ENCODE measurements at regions not wholly inside any gene's neighbourhood (a gene's known extent, or its start where the extent isn't known, plus 50 kb on each side); places are given as distances from the start of the nearest gene placed in this dataset.

DNA sequence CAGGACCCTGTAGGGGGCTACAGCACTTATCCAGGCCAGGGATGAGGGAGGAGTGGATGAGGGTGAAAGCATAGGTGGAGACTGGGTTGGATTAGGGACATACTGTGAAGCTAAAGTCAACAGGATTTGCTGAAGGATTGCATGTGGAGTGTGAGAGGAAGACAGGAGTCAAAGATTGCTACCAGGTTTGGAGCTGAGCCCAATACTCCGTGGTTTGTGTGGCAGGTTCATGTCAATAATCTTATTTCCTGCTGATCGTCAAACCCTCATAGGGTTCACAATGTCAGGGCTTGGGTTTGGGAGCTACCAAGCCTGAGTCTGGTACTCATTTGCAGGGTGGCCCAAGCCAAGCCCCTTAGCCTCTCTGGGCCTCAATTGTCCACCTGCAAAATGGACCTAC is 77.1 kb upstream of the PLXNC1 start:
- no peak for FAIRE-seq

DNA sequence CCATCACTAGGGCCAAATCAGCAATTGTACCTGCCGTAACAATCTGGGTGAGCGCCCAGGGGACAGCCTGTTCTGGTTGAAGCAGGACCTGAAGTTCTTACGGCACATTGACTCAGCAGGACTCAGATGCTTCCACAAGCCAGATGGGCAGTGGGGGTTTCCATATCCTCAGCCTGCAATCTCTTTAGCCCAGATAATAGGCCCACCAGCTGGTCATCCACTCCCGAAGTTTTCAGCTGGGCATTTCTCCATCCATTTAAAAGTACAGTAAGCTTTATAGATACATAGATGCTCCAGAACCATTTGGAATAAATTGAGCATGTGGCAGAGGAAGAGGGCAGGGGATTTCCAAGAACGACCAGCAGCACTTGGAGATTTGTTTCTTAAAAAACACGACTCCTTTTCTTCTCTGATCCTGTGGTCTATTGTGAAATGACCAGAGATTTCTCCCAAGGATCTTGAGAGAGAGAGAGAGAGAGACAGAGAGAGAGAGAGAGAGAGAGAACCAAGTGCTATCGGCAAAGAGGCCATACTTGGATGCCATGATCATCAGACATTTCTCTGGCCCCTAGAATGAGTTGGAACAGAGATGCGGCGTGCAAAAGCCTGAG is 74.8 kb upstream of the PLXNC1 start:
- no peak for FAIRE-seq

DNA sequence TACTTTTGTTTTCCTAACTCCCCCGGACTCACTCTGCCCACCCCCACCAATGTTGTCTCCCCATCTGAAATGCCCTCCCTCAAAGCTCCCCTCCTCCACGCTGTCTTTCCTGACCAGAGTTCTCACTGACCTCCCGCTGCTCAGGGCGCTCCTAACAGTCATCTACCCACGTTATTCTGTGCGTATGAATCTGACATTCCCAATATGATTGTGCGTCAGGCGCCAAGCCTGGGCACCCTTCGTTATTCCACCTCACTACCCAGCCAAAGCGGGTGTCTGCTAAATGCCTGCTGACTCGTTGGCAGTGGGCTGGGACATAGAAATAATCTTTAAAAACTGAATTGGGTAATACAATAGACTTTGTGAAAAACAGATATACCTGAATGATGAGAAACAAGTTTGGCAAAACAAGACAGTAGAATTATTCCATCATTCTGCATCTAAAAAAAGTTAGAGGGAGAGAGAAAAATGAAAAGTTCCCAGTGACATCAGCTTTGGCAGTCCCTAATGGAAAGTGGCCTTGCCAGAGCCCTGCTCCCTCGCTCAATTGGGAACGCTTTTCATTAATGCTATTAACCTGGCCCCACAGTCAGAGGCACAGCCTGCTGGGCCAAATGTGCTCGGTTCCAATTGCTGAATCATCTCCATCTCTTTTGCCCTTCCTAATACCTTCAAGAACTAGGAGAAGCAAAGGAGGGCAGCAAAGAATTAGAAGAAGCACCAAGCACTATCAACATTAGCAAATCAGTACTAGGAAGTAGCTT is 74.0 kb upstream of the PLXNC1 start:
- FAIRE-seq, result no peak

DNA sequence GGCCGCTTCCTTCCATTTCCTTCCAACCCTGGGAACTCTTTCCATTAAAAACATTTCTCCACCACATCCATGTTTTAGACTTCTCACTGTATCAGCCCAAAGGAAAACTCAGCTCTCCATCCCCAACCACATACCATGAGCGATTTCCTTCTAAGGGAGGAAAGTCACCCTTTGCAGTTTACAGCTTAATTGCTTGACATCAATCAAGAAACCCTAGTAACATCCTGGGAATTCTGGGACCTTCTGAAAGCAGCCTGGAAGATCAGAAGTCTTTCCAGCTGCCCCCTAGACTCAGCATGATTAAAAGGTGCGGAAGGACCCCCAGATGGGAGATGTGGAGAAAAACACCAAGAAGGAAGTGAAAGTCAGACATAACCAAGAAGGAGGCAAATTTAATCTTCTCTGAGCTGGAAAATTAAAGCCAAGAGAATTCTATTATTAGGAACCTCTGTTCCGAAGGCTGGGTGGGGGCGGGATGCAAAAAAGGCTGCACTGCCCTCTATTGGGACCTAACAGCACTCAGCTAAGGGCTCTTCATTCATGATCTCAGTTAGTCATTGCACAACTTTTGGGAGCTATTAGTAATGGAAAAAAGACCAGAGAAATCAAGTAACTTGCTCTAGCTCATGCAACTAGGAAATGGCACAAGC is 73.3 kb upstream of the PLXNC1 start:
- no peak for FAIRE-seq

DNA sequence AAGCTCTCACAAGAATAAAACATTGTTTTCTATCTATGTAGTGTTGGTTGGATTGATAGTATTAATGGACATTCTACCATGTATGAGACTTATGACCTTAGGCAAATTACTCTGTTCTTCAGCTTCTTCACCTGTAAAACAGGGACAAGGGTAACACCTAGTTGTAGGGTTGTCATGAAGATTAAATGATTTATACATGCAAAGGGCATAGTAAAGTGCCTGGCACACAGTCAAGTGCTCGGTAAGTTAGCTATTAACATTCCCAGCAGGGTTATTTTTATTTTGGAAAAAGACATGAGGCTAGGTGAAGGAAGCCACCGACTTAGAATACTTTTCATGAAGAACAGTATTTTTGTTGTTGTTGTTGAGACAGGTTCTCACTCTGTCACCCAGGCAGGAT is 71.2 kb upstream of the PLXNC1 start:
- FAIRE-seq, result no peak

DNA sequence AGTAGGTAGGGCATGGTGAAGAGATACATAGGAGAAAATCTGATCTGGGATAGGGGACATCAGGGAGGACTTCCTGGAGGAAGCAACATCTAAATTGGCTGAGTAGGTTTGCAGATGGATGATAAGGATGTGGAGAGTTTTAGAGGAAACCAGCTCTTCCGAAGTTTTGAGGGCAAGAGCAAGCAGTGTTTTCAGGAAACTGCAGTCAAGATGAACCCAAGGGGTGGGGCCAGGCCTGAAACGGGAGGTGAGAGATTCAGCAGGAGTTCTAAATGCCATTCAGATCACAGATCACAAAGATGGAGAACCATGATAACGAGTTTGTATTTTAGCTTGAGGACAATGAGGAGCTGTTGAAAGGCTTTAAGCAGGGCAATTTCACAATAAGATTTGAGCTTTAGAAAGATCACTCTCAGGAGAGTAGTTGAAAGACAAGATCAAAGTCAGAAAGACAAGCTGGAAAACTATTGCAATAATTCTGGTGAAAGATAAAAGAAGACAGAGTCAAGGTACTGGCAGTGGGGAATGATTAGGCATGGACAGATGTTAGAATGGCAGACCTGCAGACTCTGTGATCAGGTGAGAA is 70.1 kb upstream of the PLXNC1 start:
- no peak for FAIRE-seq

DNA sequence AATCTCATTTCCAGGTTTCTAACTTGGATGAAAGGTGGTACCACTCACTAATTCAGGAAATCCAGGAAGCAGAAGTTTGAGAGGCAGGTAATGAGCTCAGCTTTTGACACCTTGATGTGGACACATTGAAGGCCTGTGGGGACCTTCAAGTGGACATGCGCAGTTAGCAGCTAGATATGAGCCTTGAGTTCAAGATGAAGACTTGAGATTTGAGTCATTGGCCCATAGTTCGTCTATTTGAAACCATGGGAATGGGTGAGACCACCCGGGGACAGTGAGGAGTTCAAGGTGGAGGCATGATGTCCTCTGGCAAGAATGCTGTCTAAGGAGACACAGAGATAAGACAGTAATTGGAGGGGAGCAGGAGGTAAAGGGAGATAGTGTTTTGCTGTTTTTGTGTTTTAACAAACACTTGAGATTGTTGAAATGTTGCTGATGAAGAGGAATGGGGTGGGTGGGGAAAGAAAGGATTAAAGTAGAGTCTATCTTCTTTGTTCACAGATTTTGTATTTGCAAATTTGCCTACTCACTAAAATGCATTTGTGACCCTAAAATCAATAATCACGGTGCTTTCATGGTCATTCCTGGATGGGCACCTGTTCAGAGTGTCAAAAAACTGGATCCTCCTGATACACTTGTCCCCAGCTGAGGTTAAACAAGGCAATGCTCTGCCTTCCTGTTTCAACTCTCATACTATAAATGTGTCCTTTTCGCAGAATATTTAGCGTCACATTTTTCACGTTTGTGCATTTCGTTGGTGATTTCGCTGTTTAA is 69.5 kb upstream of the PLXNC1 start:
- FAIRE-seq, result no peak

DNA sequence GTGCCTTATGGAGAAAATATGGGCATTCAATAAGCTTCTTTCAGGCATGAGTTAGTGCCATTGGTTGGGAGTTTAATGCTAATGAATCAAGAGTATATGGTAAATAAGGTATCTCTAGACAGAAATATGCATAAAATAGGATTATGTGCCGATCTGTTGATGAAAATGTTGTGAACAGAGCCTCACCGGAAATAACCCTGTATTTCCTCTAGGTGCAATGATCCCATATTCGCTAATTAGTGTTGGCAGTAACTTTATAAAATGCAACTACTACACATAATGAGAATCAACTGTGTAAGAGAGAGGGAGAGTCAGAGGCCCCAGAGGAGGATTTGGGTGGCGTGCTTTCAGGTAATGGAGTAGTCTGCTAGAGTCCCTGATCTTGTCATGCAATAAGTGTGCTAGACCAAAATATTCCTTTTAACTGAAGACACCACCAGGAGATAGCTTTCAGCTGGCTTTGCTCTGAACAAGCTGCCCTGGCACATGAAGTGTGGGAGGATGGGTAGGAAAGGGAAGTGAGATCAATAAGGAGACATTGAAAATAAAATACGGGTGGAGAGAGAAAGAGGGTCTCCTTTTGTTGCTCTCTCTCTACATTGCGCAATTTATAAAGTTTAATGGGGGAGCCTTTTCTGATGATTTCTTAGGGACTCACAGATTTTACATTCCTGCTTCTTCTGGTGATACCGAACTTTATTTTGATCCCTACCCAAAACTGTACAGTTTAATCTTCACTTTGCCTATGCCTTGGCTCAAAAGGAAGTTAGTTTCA is 68.6 kb upstream of the PLXNC1 start:
- no peak for FAIRE-seq

DNA sequence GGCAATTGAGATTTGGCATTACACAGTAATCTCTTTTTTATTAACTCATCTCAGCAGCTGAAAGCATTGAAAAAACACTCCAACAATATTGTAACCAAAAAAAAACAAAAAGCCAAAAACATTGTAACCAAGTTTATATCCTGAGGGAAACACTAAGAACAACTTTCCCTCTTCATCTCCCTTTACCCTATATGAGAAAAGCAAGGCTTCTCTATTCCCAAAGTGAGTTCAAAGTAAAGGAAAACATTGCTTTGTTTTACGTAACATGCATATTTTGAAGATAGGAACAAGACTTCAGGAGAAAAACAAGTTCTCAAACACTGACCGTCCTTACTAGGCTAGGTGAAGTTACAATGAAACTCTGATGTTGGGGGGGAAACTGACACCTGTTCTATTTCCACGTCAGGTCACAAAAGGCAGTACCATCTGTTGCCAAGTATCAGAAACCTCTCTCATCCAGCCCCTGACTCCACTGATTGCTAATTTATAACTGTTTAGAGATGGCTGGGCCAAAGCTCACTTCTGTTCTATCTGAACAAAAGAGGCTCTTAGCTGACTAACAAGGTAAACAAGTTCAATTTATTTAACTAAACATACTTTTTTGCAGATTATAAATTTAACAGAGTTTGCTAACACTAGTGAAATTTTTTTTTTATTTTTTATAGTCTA is 67.9 kb upstream of the PLXNC1 start:
- peak; percentile 76 for FAIRE-seq

DNA sequence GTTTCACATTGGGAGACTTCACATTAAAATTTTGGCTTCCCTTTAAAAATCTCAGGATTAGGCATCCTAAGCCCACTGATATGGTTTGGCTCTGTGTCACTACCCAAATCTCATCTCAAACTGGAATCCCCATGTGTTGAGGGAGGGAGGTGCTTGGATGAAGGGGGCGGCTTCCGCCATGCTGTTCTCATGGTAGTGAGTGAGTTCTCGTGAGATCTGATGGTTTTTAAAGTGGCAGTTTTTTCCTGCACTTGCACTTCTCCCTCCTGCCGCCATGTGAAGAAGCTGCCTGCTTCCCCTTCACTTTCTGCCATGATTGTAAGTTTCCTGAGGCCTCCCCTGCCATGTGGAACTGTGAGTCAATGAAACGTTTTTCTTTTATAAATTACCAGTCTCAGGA is 65.7 kb upstream of the PLXNC1 start:
- FAIRE-seq, result no peak

DNA sequence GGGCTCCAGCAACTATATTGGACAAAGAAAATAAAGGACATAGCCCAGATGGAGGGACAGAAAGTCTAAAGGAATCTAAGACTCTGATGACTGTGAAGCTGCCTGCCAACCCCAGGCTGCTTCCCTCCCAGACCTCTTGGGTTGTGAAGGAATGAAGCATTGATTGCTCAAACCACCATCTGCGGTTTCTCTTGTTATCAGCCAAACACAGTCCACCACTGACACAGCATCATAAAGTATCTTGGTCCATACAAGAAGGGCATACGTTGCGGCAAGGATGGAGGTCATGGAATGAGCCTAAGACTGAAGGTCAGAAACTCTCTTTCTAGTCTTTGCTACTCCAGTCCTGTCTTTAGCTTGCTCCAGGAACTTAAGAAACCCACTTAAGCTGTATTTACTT is 58.5 kb upstream of the PLXNC1 start:
- no peak for FAIRE-seq

DNA sequence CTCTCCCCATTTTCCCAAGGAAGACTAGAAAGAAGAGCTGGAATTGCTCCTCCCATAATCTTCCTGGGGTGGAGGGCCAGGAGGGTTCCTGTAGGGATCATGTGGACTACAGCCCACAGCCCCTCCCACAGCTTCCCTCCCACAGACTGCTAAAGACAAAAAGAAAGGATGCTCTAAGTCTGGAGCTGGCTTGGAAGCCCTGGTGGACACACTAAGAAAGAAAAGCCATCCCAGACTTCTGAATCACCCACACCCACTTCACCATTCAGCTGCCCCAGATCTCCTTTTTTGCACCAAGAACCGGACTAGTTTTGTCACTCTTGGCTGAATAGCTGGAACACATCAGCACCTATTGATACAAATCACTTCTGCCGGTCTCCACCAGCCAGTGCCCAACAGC is 56.8 kb upstream of the PLXNC1 start:
- no peak for FAIRE-seq

DNA sequence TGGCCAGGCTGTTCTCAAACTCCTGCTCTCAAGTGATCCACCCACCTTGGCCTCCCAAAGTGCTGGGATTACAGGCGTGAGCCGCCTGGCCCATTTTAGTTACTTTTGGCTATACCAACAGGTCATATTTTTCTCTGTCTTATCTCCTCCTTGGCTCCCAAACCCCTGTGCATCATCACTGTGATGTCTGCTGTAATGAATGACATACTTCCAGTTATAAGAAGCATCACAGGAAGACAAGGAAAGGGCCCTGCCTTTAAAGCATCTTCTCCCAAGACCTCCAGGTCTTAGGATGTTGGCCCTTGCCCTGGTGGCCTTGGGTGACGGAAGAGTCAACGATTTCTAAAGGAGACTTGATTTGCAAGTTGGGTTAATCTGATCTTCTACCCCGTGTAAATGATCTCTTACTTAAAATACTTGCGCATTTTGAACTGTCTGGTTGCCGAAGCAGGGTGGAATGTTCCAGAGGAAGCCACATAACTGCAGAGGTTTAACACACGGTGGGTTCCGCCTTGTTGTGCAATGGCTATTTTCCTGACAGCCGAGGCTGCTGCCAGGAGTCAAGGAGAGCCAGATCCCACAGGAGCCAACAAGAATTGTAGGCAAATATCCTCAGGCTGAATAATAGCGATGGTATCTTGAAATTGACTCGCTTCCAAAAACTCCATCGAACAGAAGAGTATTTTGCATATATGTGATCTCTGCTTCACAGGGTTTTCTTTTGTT is 55.7 kb upstream of the PLXNC1 start:
- FAIRE-seq, result no peak

DNA sequence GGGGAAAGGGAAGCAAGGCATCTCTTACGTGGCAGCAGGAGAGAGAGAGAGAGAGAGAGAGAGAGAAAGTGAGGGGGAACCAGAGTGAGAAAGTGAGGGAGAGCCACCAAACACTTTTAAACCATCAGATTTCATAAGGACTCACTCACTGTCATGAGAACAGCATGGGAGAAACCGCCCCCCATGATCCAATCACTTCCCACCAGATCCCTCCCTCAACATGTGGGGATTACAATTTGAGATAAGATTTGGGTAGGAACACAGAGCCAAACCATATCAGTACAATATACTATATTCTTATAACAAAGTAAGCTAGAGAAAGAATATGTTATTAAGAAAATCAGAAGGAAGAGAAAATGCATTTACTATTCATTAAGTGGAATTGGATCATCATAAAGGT is 53.7 kb upstream of the PLXNC1 start:
- FAIRE-seq, result no peak

DNA sequence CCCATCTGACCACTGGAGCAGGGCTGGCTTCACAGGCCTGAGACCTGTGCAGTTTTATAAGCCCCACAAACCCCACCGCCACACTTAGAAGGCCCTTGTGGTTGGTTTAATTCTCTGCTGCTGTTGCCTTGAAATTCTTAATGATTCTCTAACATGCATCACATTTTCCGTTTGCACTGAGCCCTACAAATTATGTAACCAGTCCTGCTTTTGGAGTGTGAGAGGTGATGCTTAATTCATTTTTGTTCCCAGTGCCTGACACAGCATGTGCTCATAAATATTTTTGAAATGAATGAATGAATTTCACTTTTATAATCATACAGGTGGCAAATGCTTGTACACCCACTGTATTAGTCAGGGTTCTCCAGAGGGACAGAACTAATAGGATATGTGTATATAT is 52.8 kb upstream of the PLXNC1 start:
- FAIRE-seq, result no peak

DNA sequence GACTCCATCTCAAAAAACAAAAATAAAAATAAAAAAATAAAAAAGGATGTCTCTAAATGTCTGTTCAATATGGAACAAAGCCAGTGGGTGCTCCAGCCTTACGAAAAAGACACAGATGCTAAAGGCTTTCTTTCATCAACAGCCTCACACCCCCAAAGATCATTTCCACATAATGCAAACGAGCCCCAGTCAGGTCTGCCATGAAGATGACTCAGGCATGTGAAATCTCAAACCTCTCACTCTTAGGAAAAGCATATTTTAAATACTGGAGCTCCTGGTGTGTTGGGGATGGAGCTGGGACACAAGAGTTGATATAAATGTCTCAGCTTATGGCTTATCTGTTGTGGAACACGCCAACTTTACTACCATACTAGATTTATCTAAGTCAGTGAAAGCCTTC is 49.9 kb upstream of the PLXNC1 start:
- no peak for FAIRE-seq
